Mesenchymal stem cell (in vitro differentiated cells and primary cell): ENCODE measurements at regions not wholly inside any gene's neighbourhood (a gene's known extent, or its start where the extent isn't known, plus 50 kb on each side); places are given as distances from the start of the nearest gene placed in this dataset.
A peak's percentile ranks its signal among the peaks of the same experiment; 100 is the strongest.

Experiments used
- DNase-seq: peaks from one replicate; pipeline ENCODE4 v3.0.0-alpha.2; 2013
- H2AFZ ChIP-seq: one replicate; pipeline ENCODE4 v1.6.1; 2013; ENCODE audit warnings: low read depth, mild to moderate bottlenecking, control low read depth, inconsistent platforms, low read length, moderate library complexity
- H2AK5ac ChIP-seq: 2 replicates; pipeline ENCODE4 v1.6.1; 2013; ENCODE audit warnings: low read length, moderate library complexity, mild to moderate bottlenecking, inconsistent platforms; ENCODE audit not compliant: severe bottlenecking
- H2BK120ac ChIP-seq: one replicate; pipeline ENCODE4 v1.6.1; 2013; ENCODE audit warnings: low read depth, mild to moderate bottlenecking, inconsistent platforms, low read length, moderate library complexity
- H2BK12ac ChIP-seq, 2 experiments: one replicate each; pipeline ENCODE4 v1.6.1; 2013; ENCODE audit warnings: inconsistent platforms in 2 of 2, low read length in 2 of 2, mild to moderate bottlenecking in 2 of 2, moderate library complexity in 2 of 2, control low read depth in 1 of 2
- H2BK15ac ChIP-seq: one replicate; pipeline ENCODE4 v1.6.1; 2013; ENCODE audit warnings: mild to moderate bottlenecking, low read depth, inconsistent platforms; ENCODE audit not compliant: poor library complexity, severe bottlenecking
- H2BK5ac ChIP-seq: 2 replicates; pipeline ENCODE4 v1.6.1; 2013; ENCODE audit warnings: low read depth, mild to moderate bottlenecking, low read length, control low read depth, inconsistent platforms; ENCODE audit not compliant: poor library complexity, severe bottlenecking
- H3K14ac ChIP-seq, 2 experiments: one replicate each; pipeline ENCODE4 v1.6.1; 2013; ENCODE audit warnings: inconsistent platforms in 2 of 2, low read length in 2 of 2, control low read depth in 1 of 2, mild to moderate bottlenecking in 1 of 2, moderate library complexity in 1 of 2
- H3K18ac ChIP-seq, 2 experiments: one replicate each; pipeline ENCODE4 v1.6.1; 2013; ENCODE audit warnings: inconsistent platforms in 2 of 2, low read length in 2 of 2, control low read depth in 1 of 2, low read depth in 1 of 2, mild to moderate bottlenecking in 1 of 2
- H3K23ac ChIP-seq, 2 experiments: one replicate each; pipeline ENCODE4 v1.6.1; 2013; ENCODE audit warnings: inconsistent platforms in 2 of 2, low read length in 2 of 2, mild to moderate bottlenecking in 2 of 2, moderate library complexity in 2 of 2, control low read depth in 1 of 2
- H3K27ac ChIP-seq: 2 replicates; pipeline ENCODE4 v1.5.1; 2013; ENCODE audit warnings: mild to moderate bottlenecking, moderate library complexity, low read length, control low read depth, inconsistent platforms; ENCODE audit not compliant: poor library complexity, severe bottlenecking
- H3K27me3 ChIP-seq, 2 experiments: 2 replicates each; pipeline versions ENCODE4 v1.6.1 to v1.7.0; 2013; ENCODE audit warnings: low read length in 2 of 2, mild to moderate bottlenecking in 2 of 2, moderate library complexity in 2 of 2, control low read depth in 1 of 2, inconsistent platforms in 1 of 2; ENCODE audit not compliant: control insufficient read depth in 1 of 2, insufficient read depth in 1 of 2
- H3K36me3 ChIP-seq, 2 experiments: 2 replicates each; pipeline versions ENCODE4 v1.6.1 to v1.7.0; 2013; ENCODE audit warnings: low read length in 2 of 2, control low read depth in 1 of 2, inconsistent platforms in 1 of 2, low read depth in 1 of 2, mild to moderate bottlenecking in 1 of 2; ENCODE audit not compliant: insufficient read depth in 2 of 2, control insufficient read depth in 1 of 2
- H3K4ac ChIP-seq, 2 experiments: one replicate each; pipeline ENCODE4 v1.6.1; 2013; ENCODE audit warnings: inconsistent platforms in 2 of 2, low read length in 2 of 2, mild to moderate bottlenecking in 2 of 2, moderate library complexity in 2 of 2, control low read depth in 1 of 2, low read depth in 1 of 2
- H3K4me1 ChIP-seq: 2 replicates; pipeline ENCODE4 v1.6.1; 2013; ENCODE audit warnings: low read depth, low read length, control low read depth; ENCODE audit not compliant: control insufficient read depth, insufficient read depth
- H3K4me2 ChIP-seq: 2 replicates; pipeline ENCODE4 v1.6.1; 2013; ENCODE audit warnings: low read length, mild to moderate bottlenecking, inconsistent platforms; ENCODE audit not compliant: poor library complexity, severe bottlenecking
- H3K4me3 ChIP-seq, 2 experiments: 2 replicates each; pipeline versions ENCODE4 v1.5.1 to v1.7.0; 2013; ENCODE audit warnings: low read length in 2 of 2, mild to moderate bottlenecking in 2 of 2, control low read depth in 1 of 2, low read depth in 1 of 2; ENCODE audit not compliant: insufficient read depth in 1 of 2
- H3K79me1 ChIP-seq: replicated peaks from 2 replicates; pipeline ENCODE4 v1.6.1; 2013; ENCODE audit warnings: mild to moderate bottlenecking, control low read depth, low read length, inconsistent platforms; ENCODE audit not compliant: poor library complexity, severe bottlenecking
- H3K9ac ChIP-seq: 2 replicates; pipeline ENCODE4 v1.7.0; 2013; ENCODE audit warnings: mild to moderate bottlenecking, low read length, moderate library complexity
- H3K9me3 ChIP-seq: 2 replicates; pipeline ENCODE4 v1.7.0; 2013; ENCODE audit warnings: mild to moderate bottlenecking, low read length; ENCODE audit not compliant: control insufficient read depth
- H4K8ac ChIP-seq: one replicate; pipeline ENCODE4 v1.6.1; 2013; ENCODE audit warnings: inconsistent platforms, mild to moderate bottlenecking, low read length, moderate library complexity
- H4K91ac ChIP-seq: one replicate; pipeline ENCODE4 v1.6.1; 2013; ENCODE audit warnings: mild to moderate bottlenecking, low read length, inconsistent platforms
- WGBS: methylation state at CpG from one replicate; pipeline ENCODE4 v1.1.7; 2013; ENCODE audit warnings: mixed read lengths; 5-methylcytosine and 5-hydroxymethylcytosine counted together

DNA sequence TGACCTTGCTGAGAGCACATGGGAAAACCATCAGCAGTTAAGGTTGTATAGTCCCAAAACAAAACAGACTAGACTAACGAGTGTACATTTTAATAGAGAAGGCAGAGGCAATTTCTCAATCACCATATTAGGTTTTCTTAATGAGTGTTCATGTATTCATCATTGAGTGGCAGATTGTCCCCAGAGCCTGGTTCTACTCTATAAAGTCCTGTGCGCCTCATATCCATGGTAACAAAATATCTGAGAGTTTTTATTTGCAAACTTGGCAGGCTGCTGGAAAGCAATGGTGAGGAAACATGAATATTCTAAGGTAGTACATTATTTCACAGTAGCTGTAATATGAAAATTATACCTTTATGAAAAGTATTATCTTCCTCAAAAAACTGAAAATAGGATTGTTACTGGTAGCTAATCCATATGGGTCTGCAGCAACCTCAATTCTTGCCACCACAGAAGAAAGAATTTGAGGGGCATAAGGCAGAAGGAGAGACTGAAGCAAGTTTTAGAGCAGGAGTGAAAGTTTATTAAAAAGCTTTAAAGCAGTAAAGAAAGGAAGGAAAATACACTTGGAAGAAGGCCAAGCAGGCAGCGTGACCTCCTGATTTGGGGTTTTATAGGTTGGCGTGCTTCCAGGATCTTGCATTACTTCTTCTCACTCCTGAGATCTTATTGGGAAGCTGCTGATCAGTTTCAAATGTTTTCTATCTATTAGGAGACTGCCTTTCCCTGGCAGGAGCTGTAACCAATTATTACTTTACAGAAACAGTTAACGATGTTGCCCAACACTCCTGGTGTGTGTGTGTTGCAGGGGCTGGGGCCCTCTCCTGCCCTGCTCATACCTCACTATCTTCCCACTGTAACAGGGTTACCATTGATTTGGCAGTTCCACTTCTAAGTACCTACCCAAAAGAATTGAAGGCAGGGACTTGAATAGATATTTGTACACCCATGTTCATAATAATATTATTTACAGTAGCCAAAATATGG, 154.0 kb upstream of the NUDT4 start:
- Histone ChIP-seq H3K27me3 (no peaks in the 10 kb centered on the region), H3K14ac (no peak overlapping the region), H4K8ac (no peak overlapping the region), H2BK120ac (no peak overlapping the region), H3K9me3 (peaks cover 10% of the 10 kb centered on the region), H2BK12ac (no peak overlapping the region), H3K4me1 (no peaks in the 10 kb centered on the region), H3K4me3 (no peak overlapping the region), H3K4me2 (no peak overlapping the region), H3K27ac (no peak overlapping the region), H4K91ac (no peak overlapping the region), H3K4ac (no peak overlapping the region), H2BK15ac (no peak overlapping the region), H2AFZ (no peak overlapping the region), H2AK5ac (no peak overlapping the region), H2BK5ac (no peak overlapping the region), H3K23ac (no peak overlapping the region), H3K36me3 (no peaks in the 10 kb centered on the region), H3K18ac (no peak overlapping the region), H3K9ac (peak overlapping the region; percentile 71), H3K79me1 (no peaks in the 10 kb centered on the region)
- 78% methylated on average over 3 of the region's 5 CpGs for WGBS
- DNase-seq: no peak

- no peak overlapping the region for H2BK120ac ChIP-seq
- H3K18ac ChIP-seq: no peak overlapping the region
- no peak overlapping the region for H3K14ac ChIP-seq
- no peaks in the 10 kb centered on the region for H3K4me1 ChIP-seq
- no peak overlapping the region for H2BK5ac ChIP-seq
- H3K9ac ChIP-seq: no peak overlapping the region
- DNase-seq: no peak
- no peak overlapping the region for H3K4me3 ChIP-seq
- H2BK12ac ChIP-seq: no peak overlapping the region
- H3K27me3 ChIP-seq: no peaks in the 10 kb centered on the region
- no peak overlapping the region for H2BK15ac ChIP-seq
- H3K79me1 ChIP-seq: no peaks in the 10 kb centered on the region
- H4K91ac ChIP-seq: no peak overlapping the region
- no peak overlapping the region for H2AFZ ChIP-seq
- no peak overlapping the region for H3K27ac ChIP-seq
- H4K8ac ChIP-seq: no peak overlapping the region
- no peaks in the 10 kb centered on the region for H3K36me3 ChIP-seq
- no peak overlapping the region for H3K23ac ChIP-seq
- no peak overlapping the region for H3K4ac ChIP-seq
- no peak overlapping the region for H2AK5ac ChIP-seq
- WGBS: 96% methylated on average over 2 of the region's 2 CpGs
- H3K4me2 ChIP-seq: no peak overlapping the region
- peaks cover 10% of the 10 kb centered on the region for H3K9me3 ChIP-seq
Measured at GRCh38 chr12:93225094-93225493, 152.6 kb upstream of the NUDT4 start.

DNA sequence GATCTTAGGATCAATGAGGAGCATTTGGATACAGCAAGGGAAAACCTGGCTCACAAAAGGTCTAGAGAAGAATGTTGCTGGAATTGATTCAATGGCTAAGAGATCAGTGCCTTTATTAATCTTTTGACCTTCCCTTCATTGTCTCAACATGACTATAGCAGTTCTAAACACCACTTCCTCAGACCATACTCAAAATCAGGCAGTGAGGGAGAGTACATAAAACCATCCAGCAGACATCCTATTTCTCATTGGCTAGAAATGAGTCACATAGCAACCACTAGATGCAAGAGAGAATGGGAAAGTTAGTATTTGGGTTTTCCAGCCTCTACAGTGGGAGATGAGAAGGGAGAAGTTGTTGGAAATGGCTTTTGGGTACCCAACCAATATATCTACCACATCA, 151.4 kb upstream of the NUDT4 start:
- H3K18ac ChIP-seq: no peak overlapping the region
- H2BK120ac ChIP-seq: no peak overlapping the region
- no peak overlapping the region for H4K91ac ChIP-seq
- H3K4ac ChIP-seq: no peak overlapping the region
- H3K9me3 ChIP-seq: peaks cover 10% of the 10 kb centered on the region
- H3K27ac ChIP-seq: no peak overlapping the region
- H2BK12ac ChIP-seq: no peak overlapping the region
- no peak overlapping the region for H2AFZ ChIP-seq
- H2BK5ac ChIP-seq: no peak overlapping the region
- no peak overlapping the region for H2BK15ac ChIP-seq
- H3K4me1 ChIP-seq: no peaks in the 10 kb centered on the region
- H3K4me2 ChIP-seq: no peak overlapping the region
- H3K4me3 ChIP-seq: no peak overlapping the region
- H4K8ac ChIP-seq: no peak overlapping the region
- no peaks in the 10 kb centered on the region for H3K36me3 ChIP-seq
- no peak overlapping the region for H2AK5ac ChIP-seq
- H3K9ac ChIP-seq: no peak overlapping the region
- no peak overlapping the region for H3K23ac ChIP-seq
- H3K14ac ChIP-seq: no peak overlapping the region
- H3K27me3 ChIP-seq: no peaks in the 10 kb centered on the region
- no peak for DNase-seq
- no peaks in the 10 kb centered on the region for H3K79me1 ChIP-seq

DNA sequence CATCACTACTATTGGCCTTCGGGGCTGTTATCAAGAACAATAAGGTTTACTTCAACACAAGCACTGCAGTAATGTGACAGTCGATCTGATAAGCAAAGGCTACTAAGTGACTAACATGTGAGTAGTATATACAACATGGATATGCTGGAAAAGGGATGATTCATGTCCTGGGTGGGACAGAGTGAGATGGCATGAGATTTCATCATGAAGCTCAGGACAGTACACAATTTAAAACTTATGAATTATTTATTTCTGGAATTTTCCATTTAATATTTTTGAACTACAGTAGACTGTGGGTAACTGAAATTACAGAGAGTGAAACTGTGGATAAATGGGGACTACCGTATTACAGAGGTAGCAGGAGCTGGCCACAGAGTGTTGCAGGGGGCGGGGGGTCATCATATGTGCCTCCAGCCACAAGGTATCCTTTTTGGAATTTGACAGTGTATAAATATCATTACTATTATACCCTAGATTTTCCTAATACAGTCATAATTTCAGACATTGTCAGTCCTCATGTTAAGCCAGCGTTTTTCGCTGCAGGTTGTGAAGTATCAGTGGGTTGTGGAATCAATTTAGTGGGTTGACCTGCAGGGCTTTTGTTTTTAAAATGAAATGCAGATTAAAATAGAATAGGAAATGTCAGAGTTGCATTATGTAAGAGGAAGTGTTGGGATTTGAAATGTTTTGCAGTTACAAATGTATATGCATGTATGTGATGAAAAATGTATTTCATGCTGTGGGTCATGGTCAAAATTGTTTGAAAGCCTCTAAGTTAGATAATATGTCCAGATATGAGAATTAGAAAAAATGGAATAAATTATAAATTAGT, 148.0 kb upstream of the NUDT4 start:
- no peak overlapping the region for H3K4ac ChIP-seq
- no peak overlapping the region for H2BK5ac ChIP-seq
- no peak overlapping the region for H3K4me3 ChIP-seq
- WGBS: 41% methylated on average over 4 of the region's 6 CpGs
- H3K18ac ChIP-seq: peak overlapping the region in 1 of 2 experiments; percentile 75
- H3K23ac ChIP-seq: no peak overlapping the region
- H4K8ac ChIP-seq: no peak overlapping the region
- H2AFZ ChIP-seq: no peak overlapping the region
- no peaks in the 10 kb centered on the region for H3K36me3 ChIP-seq
- no peaks in the 10 kb centered on the region for H3K79me1 ChIP-seq
- no peak overlapping the region for H3K14ac ChIP-seq
- peak; percentile 93 for DNase-seq
- H2BK12ac ChIP-seq: peak overlapping the region in 1 of 2 experiments; percentile 94
- no peak overlapping the region for H2BK15ac ChIP-seq
- peak overlapping the region; percentile 27 for H3K9ac ChIP-seq
- peak overlapping the region; percentile 68 for H4K91ac ChIP-seq
- no peaks in the 10 kb centered on the region for H3K27me3 ChIP-seq
- H3K4me2 ChIP-seq: no peak overlapping the region
- H2AK5ac ChIP-seq: no peak overlapping the region
- H3K4me1 ChIP-seq: no peaks in the 10 kb centered on the region
- no peak overlapping the region for H3K27ac ChIP-seq
- H3K9me3 ChIP-seq: peaks cover 10% of the 10 kb centered on the region
- peak overlapping the region; percentile 19 for H2BK120ac ChIP-seq
